A549 (cell line): ENCODE measurements at regions not wholly inside any gene's neighbourhood (a gene's known extent, or its start where the extent isn't known, plus 50 kb on each side); places are given as distances from the start of the nearest gene placed in this dataset.

Source experiments
- ATAC-seq, 2 experiments: fragments of 200-7000 bp in 1 of 2; fragments of >200 bp in 1 of 2; cut with Nextera tagmentation in 1 of 2; cut with Tn5 transposase in 1 of 2; 3 replicates each; pipeline versions ENCODE4 v1.8.0 to v1.9.1; 2018 to 2020; ENCODE audit warnings: mild to moderate bottlenecking in 1 of 2, moderate library complexity in 1 of 2
- CTCF ChIA-PET: fragments of 300-600 bp; sonication (Branson Sonifier 250); formaldehyde crosslinking; extraction: SDS; loops from one replicate; lab custom pipeline; 2021; ENCODE audit warnings: antibody characterized with exemption, inconsistent platforms; lab: Yijun Ruan, JAX
- POLR2A ChIA-PET: fragments of 350-600 bp; formaldehyde crosslinking; extraction: SDS; loops from one replicate; lab custom pipeline; 2021; ENCODE audit warnings: antibody characterized with exemption, inconsistent platforms; lab: Yijun Ruan, JAX
- DNase-seq, 2 experiments: peaks; one replicate each; pipeline versions ENCODE4 v3.0.0 to v3.0.0-alpha.2; 2011 to 2016; ENCODE audit warnings: low read depth in 1 of 2, low spot score in 1 of 2
- FAIRE-seq: peaks from 2 replicates; lab custom pipeline; 2011; peaks lifted over from hg19 to GRCh38; lab: Jason Lieb, UNC
- H3K27ac ChIP-seq, 2 experiments: fragments of >200 bp; sonication (Bioruptor Twin); formaldehyde crosslinking; 3 replicates each; pipeline ENCODE4 v1.5.1; 2016 to 2017
- H3K4me1 ChIP-seq: fragments of >200 bp; sonication (Bioruptor Twin); formaldehyde crosslinking; 3 replicates; pipeline ENCODE4 v1.6.1; 2016
- H3K4me2 ChIP-seq: fragments of >200 bp; sonication (Bioruptor Twin); formaldehyde crosslinking; 3 replicates; pipeline ENCODE4 v1.6.1; 2016
- H3K4me3 ChIP-seq: fragments of >200 bp; sonication (Bioruptor Twin); formaldehyde crosslinking; 3 replicates; pipeline ENCODE4 v1.5.1; 2016
- H3K9me3 ChIP-seq: fragments of >200 bp; sonication (Bioruptor Twin); formaldehyde crosslinking; 3 replicates; pipeline ENCODE4 v1.6.1; 2016
- BHLHE40 ChIP-seq: IDR thresholded peaks from 2 replicates; pipeline ENCODE4 v1.6.1; 2012; ENCODE audit warnings: low read depth, low read length, inconsistent platforms
- CBX8 ChIP-seq: fragments of 200-600 bp; sonication (generic); IDR thresholded peaks from 2 replicates; pipeline ENCODE4 v1.6.1; 2016
- CHD2 ChIP-seq: fragments of 150-350 bp; IDR thresholded peaks from 2 replicates; pipeline ENCODE4 v1.6.1; 2014; ENCODE audit warnings: low read length; ENCODE audit not compliant: partially characterized antibody
- CHD4 ChIP-seq: fragments of 200-600 bp; sonication (generic); IDR thresholded peaks from 2 replicates; pipeline ENCODE4 v1.6.1; 2016; ENCODE audit warnings: antibody characterized with exemption, mild to moderate bottlenecking, borderline replicate concordance
- EHF ChIP-seq: fragments of 250-450 bp; sonication (Bioruptor Pico); IDR thresholded peaks from 2 replicates; pipeline ENCODE4 v1.5.0; 2020; ENCODE audit warnings: mild to moderate bottlenecking
- EHMT2 ChIP-seq: fragments of 200-600 bp; sonication (generic); IDR thresholded peaks from 2 replicates; pipeline ENCODE4 v1.6.1; 2016; ENCODE audit warnings: antibody characterized with exemption, low read depth, mild to moderate bottlenecking, moderate library complexity
- ESRRA ChIP-seq: fragments of 150-350 bp; IDR thresholded peaks from 2 replicates; pipeline ENCODE4 v1.6.1; 2014; ENCODE audit warnings: mild to moderate bottlenecking, low read length, borderline replicate concordance
- FOSL2 ChIP-seq, 2 experiments: fragments of 450-650 bp in 1 of 2; fragments of >200 bp in 1 of 2; sonication (Bioruptor Twin) in 1 of 2; formaldehyde crosslinking; IDR thresholded peaks; 2 replicates each; pipeline versions ENCODE4 v1.5.0 to v1.6.1; 2016 to 2020; ENCODE audit warnings: mild to moderate bottlenecking in 1 of 2, moderate library complexity in 1 of 2
- HOXA7 ChIP-seq: fragments of 250-450 bp; sonication (Bioruptor Pico); IDR thresholded peaks from 2 replicates; pipeline ENCODE4 v1.5.0; 2020; ENCODE audit warnings: mild to moderate bottlenecking, moderate library complexity
- HOXB13 ChIP-seq: fragments of 250-450 bp; sonication (Bioruptor Pico); IDR thresholded peaks from 2 replicates; pipeline ENCODE4 v1.5.0; 2020; ENCODE audit warnings: low read depth, mild to moderate bottlenecking, moderate library complexity
- JUNB ChIP-seq: fragments of >200 bp; sonication (Bioruptor Twin); formaldehyde crosslinking; IDR thresholded peaks from 2 replicates; pipeline ENCODE4 v1.6.1; 2016
- KDM5A ChIP-seq: fragments of 200-600 bp; sonication (generic); IDR thresholded peaks from 2 replicates; pipeline ENCODE4 v1.6.1; 2016; ENCODE audit warnings: antibody characterized with exemption, mild to moderate bottlenecking
- MAFK ChIP-seq: fragments of 450-650 bp; IDR thresholded peaks from 2 replicates; pipeline ENCODE4 v1.6.1; 2014; ENCODE audit not compliant: partially characterized antibody
- MAZ ChIP-seq: fragments of 150-350 bp; IDR thresholded peaks from 2 replicates; pipeline ENCODE4 v1.6.1; 2014; ENCODE audit warnings: antibody characterized with exemption, low read depth, low read length, borderline replicate concordance
- NR3C1 ChIP-seq: fragments of >200 bp; sonication (Bioruptor Twin); formaldehyde crosslinking; IDR thresholded peaks from 3 replicates; pipeline ENCODE4 v1.6.1; 2017
- PHF8 ChIP-seq: fragments of 200-600 bp; sonication (generic); IDR thresholded peaks from 2 replicates; pipeline ENCODE4 v1.6.1; 2016; ENCODE audit warnings: low read depth, mild to moderate bottlenecking, antibody characterized with exemption, moderate library complexity, borderline replicate concordance
- POLR2AphosphoS2 ChIP-seq: conservative IDR thresholded peaks from 2 replicates; pipeline ENCODE4 v1.6.1; 2012; ENCODE audit warnings: low read length, improper control_type of control experiment, inconsistent platforms
- RCOR1 ChIP-seq: fragments of 150-350 bp; IDR thresholded peaks from 2 replicates; pipeline ENCODE4 v1.6.1; 2014; ENCODE audit warnings: antibody characterized with exemption, low read length, low read depth
- TP53 ChIP-seq: fragments of 250-450 bp; sonication (Bioruptor Pico); IDR thresholded peaks from 2 replicates; pipeline ENCODE4 v1.5.0; 2021; ENCODE audit warnings: mild to moderate bottlenecking, moderate library complexity
- ZSCAN20 ChIP-seq: fragments of 250-450 bp; sonication (Bioruptor Pico); IDR thresholded peaks from 2 replicates; pipeline ENCODE4 v1.8.0; 2022; ENCODE audit warnings: mild to moderate bottlenecking, moderate library complexity
- WGBS: methylation state at CpG from one replicate; pipeline ENCODE4 v1.1.6; 2017; ENCODE audit errors: missing lambda C conversion rate; 5-methylcytosine and 5-hydroxymethylcytosine counted together
- TF ChIP-seq, protein P1 (sequence below): fragments of >200 bp; sonication (Bioruptor Twin); formaldehyde crosslinking; IDR thresholded peaks from 3 replicates; pipeline ENCODE4 v1.6.1; 2016
- TF ChIP-seq, protein P2 (sequence below): IDR thresholded peaks from 2 replicates; pipeline ENCODE4 v1.6.1; 2012; ENCODE audit warnings: low read depth, borderline replicate concordance
- TF ChIP-seq, protein P3 (sequence below): fragments of 250-450 bp; sonication (Bioruptor Pico); IDR thresholded peaks from 2 replicates; pipeline ENCODE4 v1.5.0; 2021; ENCODE audit warnings: mild to moderate bottlenecking, moderate library complexity, borderline replicate concordance
- TF ChIP-seq, protein P4 (sequence below): fragments of 150-350 bp; IDR thresholded peaks from 2 replicates; pipeline ENCODE4 v1.6.1; 2014; ENCODE audit warnings: low read depth, mild to moderate bottlenecking, low read length

DNA sequence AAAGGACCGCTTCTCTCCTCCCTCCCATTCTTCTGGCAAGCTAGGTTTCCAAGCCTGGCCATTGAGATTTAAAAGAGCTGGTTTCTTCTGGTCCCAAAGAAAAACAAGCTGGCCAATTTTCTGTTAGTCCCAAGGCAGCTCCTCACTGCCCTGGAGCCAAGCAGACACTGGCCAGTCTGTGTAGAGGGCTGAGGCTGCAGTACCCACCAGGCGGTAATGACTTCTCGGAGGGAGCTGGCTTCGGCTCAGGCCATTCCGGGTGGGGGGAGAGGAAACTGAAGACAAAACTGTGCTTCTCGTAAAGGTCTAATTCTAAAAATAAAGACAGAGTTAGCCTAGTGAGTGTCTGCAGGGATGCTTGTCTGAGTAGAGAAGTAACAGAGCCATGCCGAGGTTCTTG lies 78.5 kb upstream of the SMAD3 start:
- H3K27ac ChIP-seq = no peak overlapping the region
- CTCF ChIA-PET = interaction anchor here (0.7 to 2.2 kb wide), 4 partner anchors 24 to 82 kb away, joined by 3 to 4 read pairs (median 4); no protein-coding TSS in a partner anchor
- DNase-seq (no peak), FAIRE-seq (no peak), ATAC-seq (no peak)
- 93% methylated on average over 7 of the region's 7 CpGs for WGBS
- no peaks in the 10 kb centered on the region for H3K4me1 ChIP-seq
- H3K9me3 ChIP-seq = no peaks in the 10 kb centered on the region
- TF ChIP-seq JUNB = no peak
- no peak for TF ChIP-seq TP53 (CRISPR knock-in tag)
- TF ChIP-seq CHD4 = no peak
- TF ChIP-seq EHMT2 = no peak
- TF ChIP-seq CBX8 = no peak
- TF ChIP-seq, protein P1, sequence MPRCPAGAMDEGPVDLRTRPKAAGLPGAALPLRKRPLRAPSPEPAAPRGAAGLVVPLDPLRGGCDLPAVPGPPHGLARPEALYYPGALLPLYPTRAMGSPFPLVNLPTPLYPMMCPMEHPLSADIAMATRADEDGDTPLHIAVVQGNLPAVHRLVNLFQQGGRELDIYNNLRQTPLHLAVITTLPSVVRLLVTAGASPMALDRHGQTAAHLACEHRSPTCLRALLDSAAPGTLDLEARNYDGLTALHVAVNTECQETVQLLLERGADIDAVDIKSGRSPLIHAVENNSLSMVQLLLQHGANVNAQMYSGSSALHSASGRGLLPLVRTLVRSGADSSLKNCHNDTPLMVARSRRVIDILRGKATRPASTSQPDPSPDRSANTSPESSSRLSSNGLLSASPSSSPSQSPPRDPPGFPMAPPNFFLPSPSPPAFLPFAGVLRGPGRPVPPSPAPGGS = no peak
- no peak for TF ChIP-seq BHLHE40
- no peak for TF ChIP-seq NR3C1
- TF ChIP-seq, protein P2, sequence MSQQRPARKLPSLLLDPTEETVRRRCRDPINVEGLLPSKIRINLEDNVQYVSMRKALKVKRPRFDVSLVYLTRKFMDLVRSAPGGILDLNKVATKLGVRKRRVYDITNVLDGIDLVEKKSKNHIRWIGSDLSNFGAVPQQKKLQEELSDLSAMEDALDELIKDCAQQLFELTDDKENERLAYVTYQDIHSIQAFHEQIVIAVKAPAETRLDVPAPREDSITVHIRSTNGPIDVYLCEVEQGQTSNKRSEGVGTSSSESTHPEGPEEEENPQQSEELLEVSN = no peak
- H3K4me3 ChIP-seq = no peak overlapping the region
- POLR2A ChIA-PET = no interaction called here
- H3K4me2 ChIP-seq = no peak overlapping the region

DNA sequence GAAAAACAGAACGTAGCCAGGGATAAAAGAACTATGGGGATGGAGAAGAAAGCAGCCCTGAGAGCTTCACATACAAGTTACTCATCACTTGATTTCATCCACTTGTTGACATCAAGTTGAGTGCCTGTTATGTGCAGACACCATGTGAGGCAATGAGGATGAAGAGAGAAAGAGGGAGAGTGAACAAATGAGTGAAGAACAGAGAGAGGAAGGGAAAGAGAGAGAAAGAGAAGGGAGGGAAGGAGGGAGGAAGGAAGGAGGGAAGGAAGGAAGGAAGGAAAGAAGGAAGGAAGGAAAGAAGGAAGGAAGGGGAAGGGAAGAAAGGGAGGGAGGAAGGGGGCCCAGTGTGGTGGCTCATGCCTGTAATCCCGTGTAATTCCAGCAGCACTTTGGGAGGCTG lies 72.3 kb upstream of the SMAD3 start:
- ChIA-PET POLR2A (no interaction called here), CTCF (interaction anchor here (0.5 to 3.0 kb wide), 7 partner anchors 11 to 119 kb away, joined by 3 to 12 read pairs (median 4); no protein-coding TSS in a partner anchor)
- Histone ChIP-seq H3K4me3 (no peak overlapping the region), H3K4me1 (peaks cover 7% of the 10 kb centered on the region; the same call in 1 of the 3 replicates), H3K9me3 (no peaks in the 10 kb centered on the region), H3K27ac (0 out of 6 replicates have a peak overlapping the region, but pooled peaks of 1 of the 2 experiments have one; percentile 9), H3K4me2 (no peak overlapping the region)
- ATAC-seq (no peak), FAIRE-seq (no peak), DNase-seq (no peak)
- TF ChIP-seq EHF (CRISPR knock-in tag) (no peak), POLR2AphosphoS2 (no peak), ESRRA (no peak), EHMT2 (no peak), FOSL2 (IDR thresholded peaks at IDR 0.05) (no peak), FOSL2 (CRISPR knock-in tag; IDR thresholded peaks at IDR 0.05) (no peak), HOXA7 (CRISPR knock-in tag) (no peak)
- 81% methylated on average over 2 of the region's 2 CpGs for WGBS

DNA sequence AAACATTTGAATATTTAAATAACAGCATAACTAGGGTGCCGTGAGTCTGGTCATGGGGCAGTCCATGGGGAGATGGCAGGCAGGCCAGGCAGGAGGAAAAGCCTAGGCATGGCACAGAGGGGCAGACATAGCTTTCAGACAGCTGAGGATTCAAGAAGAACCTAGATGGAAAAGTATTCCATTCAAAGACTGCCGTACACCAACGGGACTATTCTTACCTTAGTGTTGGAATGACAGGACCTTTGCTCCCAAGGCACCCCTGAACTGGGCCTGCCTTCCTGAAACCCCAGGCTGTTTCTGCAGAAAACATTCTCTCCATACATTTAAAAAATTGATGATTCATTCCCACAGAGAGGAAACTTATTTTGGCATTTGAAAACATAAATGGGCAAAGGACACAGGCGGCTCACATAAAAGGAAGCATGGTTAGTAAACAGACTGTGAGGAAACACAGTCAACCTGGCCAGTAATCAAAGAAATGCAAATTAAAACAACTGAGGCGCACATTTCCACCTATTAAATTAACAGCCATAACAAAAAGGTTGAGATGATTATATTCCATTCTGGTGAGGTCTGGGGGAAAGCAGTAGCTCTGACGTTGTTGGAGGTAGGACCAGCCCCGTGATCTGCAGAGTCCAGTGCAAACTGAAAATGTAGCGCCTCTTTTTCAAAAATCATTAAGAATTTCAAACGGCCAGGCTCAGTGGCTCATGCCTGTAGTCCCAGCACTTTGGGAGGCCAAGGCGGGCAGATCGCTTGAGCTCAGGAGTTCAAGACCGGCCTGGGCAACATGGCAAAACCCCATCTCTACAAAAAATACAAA lies 71.3 kb upstream of the SMAD3 start:
- CTCF ChIA-PET = interaction anchor here (0.8 to 3.0 kb wide), 3 partner anchors 9 to 47 kb away, joined by 4 to 12 read pairs (median 6); no protein-coding TSS in a partner anchor
- peak overlapping the region in 1 of 2 experiments; percentile 49; a peak in 3 of 6 replicates for H3K27ac ChIP-seq
- H3K4me1 ChIP-seq = peaks cover 7% of the 10 kb centered on the region; the same call in 1 of the 3 replicates
- POLR2A ChIA-PET = no interaction called here
- DNase-seq = no peak
- H3K9me3 ChIP-seq = no peaks in the 10 kb centered on the region
- ATAC-seq = no peak
- H3K4me2 ChIP-seq = peak overlapping the region; percentile 16; the same call in 1 of the 3 replicates
- FAIRE-seq = no peak
- no peak overlapping the region for H3K4me3 ChIP-seq
- WGBS = 81% methylated on average over 12 of the region's 12 CpGs
- TF ChIP-seq POLR2AphosphoS2 (no peak), NR3C1 (no peak), KDM5A (no peak), RCOR1 (no peak), HOXB13 (CRISPR knock-in tag) (no peak), MAFK (no peak), EHMT2 (no peak), PHF8 (no peak), ZSCAN20 (no peak), MAZ (no peak), CHD2 (no peak), FOSL2 (IDR thresholded peaks at IDR 0.05) (no peak), FOSL2 (CRISPR knock-in tag; IDR thresholded peaks at IDR 0.05) (no peak)
- TF ChIP-seq, protein P2 = no peak
- TF ChIP-seq, protein P3, sequence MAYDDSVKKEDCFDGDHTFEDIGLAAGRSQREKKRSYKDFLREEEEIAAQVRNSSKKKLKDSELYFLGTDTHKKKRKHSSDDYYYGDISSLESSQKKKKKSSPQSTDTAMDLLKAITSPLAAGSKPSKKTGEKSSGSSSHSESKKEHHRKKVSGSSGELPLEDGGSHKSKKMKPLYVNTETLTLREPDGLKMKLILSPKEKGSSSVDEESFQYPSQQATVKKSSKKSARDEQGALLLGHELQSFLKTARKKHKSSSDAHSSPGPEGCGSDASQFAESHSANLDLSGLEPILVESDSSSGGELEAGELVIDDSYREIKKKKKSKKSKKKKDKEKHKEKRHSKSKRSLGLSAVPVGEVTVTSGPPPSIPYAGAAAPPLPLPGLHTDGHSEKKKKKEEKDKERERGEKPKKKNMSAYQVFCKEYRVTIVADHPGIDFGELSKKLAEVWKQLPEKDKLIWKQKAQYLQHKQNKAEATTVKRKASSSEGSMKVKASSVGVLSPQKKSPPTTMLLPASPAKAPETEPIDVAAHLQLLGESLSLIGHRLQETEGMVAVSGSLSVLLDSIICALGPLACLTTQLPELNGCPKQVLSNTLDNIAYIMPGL (CRISPR knock-in tag) = no peak
- TF ChIP-seq, protein P1 = no peak
- TF ChIP-seq, protein P4, sequence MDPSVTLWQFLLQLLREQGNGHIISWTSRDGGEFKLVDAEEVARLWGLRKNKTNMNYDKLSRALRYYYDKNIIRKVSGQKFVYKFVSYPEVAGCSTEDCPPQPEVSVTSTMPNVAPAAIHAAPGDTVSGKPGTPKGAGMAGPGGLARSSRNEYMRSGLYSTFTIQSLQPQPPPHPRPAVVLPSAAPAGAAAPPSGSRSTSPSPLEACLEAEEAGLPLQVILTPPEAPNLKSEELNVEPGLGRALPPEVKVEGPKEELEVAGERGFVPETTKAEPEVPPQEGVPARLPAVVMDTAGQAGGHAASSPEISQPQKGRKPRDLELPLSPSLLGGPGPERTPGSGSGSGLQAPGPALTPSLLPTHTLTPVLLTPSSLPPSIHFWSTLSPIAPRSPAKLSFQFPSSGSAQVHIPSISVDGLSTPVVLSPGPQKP = no peak
